Hepatocyte (in vitro differentiated cells): ENCODE measurements at regions not wholly inside any gene's neighbourhood (a gene's known extent, or its start where the extent isn't known, plus 50 kb on each side); places are given as distances from the start of the nearest gene placed in this dataset.

Experiments
- CTCF ChIP-seq: fragments of 200-600 bp; sonication (generic); IDR thresholded peaks from 2 replicates; pipeline ENCODE4 v1.5.1; 2016; ENCODE audit warnings: antibody characterized with exemption, mild to moderate bottlenecking; ENCODE audit not compliant: poor library complexity
- EZH2 ChIP-seq: fragments of 200-600 bp; sonication (generic); IDR thresholded peaks from 2 replicates; pipeline ENCODE4 v1.6.1; 2016; ENCODE audit warnings: antibody characterized with exemption, mild to moderate bottlenecking, borderline replicate concordance
- EZH2phosphoT487 ChIP-seq: fragments of 200-600 bp; sonication (generic); IDR thresholded peaks from one replicate; pipeline ENCODE4 v1.6.1; 2018; ENCODE audit warnings: antibody characterized with exemption, mild to moderate bottlenecking, low read depth, moderate library complexity; ENCODE audit not compliant: unreplicated experiment, severe bottlenecking

GRCh38 chr16:25627641-25628040, 64.1 kb upstream of the HS3ST4 start:
- TF ChIP-seq CTCF: no peak
- no peak for TF ChIP-seq EZH2
- TF ChIP-seq EZH2phosphoT487: no peak
